Stimulated activated CD4-positive, alpha-beta T cell treated with anti-CD3 and anti-CD28 coated beads, TNF-alpha, amount 100 ng/mL, for 24 hours (primary cell): ENCODE measurements at regions not wholly inside any gene's neighbourhood (a gene's known extent, or its start where the extent isn't known, plus 50 kb on each side); places are given as distances from the start of the nearest gene placed in this dataset.
"Not testable (repeated sequence)": the region's sequence is repeated elsewhere in the genome, so short reads cannot be mapped to it uniquely, and the experiment has no call there.

Source experiments
- DNase-seq, 3 experiments: peaks; one replicate each; pipeline ENCODE4 v3.0.0-alpha.2; 2020; ENCODE audit warnings: low read depth in 3 of 3

GRCh38 chr9:103237571-103238109 is 242.5 kb downstream of the CYLC2 start:
- DNase-seq = not testable (repeated sequence)

DNA sequence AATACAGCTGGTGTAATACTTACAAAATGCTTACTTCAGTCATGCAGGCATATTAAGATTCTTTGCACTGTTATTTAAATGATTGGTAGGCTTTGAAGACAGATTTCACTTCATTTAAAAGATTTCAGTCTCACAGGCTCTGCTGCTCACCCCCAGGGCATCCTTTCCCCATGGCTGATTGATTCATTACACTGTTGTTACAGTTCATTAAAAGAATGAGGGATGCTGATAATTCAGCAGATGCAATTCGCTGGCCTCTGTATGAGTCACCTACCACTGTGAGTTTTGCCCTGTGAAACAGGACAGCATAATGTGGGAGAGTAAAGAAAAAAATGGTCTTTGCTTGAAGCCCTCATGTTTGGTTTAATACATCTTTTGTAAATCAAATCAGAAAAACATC is 246.9 kb downstream of the CYLC2 start:
- no peak for DNase-seq

DNA sequence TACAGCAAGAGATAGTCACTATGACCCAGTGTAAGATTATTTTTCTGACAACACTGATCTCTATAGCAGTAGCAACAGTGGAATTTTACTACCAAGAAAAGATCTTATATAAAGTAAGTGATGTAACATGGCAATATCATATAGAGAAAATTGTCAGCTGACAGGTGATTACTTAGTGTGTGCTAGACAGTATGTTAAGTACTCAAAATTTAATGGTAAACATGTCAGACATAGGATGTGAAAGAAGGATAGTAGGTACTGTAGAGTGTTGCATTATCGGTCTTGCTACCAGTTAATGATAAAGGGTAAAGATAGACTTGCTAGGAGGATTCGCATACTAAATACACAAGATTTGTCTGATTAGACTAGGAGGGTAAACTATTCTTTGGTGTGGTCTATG is 247.4 kb downstream of the CYLC2 start:
- no peak for DNase-seq

DNA sequence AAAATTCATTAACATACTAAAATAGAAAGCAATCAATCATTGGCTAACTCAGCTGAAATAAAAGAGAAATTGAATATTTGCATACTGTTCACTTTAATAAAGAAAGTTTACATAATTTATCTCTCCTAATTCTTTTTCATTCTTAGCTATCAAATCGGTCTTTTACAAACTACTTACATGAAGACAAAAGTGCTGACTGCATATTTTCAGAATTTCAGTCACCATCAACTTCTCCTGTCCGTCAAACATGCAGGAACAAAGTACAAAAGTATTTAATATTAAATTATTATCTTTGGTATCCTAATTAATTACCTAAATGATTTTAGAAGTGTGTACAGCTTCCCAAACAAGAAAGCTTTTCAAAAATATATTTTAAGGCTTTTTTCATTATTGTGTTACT is 248.4 kb downstream of the CYLC2 start:
- no peak for DNase-seq

GRCh38 chr9:103245369-103245768 is 250.2 kb downstream of the CYLC2 start:
- DNase-seq = no peak

GRCh38 chr9:103261951-103262350 is 266.8 kb downstream of the CYLC2 start:
- no peak for DNase-seq

- DNase-seq = no peak
These were observed 270.9 kb downstream of the CYLC2 start for GRCh38 chr9:103266064-103266463.

GRCh38 chr9:103277240-103277639 is 282.1 kb downstream of the CYLC2 start:
- DNase-seq = no peak

GRCh38 chr9:103281126-103281525 is 286.0 kb downstream of the CYLC2 start:
- no peak for DNase-seq

DNA sequence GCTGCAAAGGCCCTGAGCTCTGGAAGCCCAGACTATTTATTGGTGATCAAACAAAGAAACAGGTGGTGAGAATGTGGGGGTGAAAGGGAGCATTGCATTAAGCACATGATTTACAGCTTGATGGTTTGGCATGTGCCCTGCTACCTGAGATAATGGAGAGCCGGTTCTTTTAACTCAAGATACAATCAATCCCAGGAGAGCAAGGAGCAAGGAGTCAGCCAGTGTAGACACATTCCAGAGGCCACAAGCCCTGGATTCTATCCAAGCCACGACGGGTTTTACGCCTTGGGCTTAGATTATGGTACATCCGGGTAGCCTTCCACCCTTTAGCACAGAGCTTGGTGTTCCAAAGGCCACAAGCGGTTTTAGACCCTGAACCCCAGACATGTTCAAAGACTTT is 292.2 kb downstream of the CYLC2 start:
- no peak for DNase-seq

DNA sequence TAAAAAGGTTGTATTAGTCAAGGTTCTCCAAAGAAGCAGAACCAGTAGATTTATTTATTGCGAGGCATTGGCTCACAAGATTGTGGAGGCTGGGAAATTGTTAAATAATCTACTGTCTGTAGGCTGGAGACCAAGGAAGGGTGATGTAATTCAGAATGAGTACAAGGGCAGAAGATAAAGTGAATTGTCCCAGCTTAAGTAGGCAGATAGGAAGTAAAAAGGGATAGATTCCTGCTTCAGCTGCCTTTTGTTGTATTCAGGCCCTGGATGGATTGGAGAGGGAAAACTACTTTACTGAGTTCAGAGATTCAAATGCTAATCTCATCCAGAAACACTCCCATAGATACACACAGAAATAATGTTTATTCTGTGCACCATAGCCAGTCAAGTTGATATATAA is 301.1 kb downstream of the CYLC2 start:
- DNase-seq = no peak

DNA sequence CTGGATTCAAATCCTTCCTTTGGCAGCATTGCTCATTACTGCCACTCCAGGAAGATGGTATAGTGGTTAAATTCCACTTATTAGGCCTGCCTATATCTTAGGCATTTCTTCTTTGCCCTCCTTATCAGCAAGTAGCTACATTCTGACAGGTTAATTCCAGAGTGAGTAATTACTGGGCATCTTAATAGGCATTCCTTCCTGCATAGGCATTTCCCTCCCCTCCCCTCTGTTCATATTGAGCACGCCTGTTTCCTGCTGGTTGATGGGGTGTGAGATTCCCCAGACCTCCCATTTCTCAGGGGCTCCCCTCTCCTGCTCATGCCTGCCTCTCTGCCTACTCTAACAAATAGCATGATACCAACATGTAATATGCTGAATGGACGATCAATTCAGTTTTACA is 305.9 kb downstream of the CYLC2 start:
- no peak for DNase-seq

GRCh38 chr9:103304797-103305196 is 309.7 kb downstream of the CYLC2 start:
- DNase-seq = no peak

GRCh38 chr9:103319979-103320378 is 324.8 kb downstream of the CYLC2 start:
- no peak for DNase-seq

DNA sequence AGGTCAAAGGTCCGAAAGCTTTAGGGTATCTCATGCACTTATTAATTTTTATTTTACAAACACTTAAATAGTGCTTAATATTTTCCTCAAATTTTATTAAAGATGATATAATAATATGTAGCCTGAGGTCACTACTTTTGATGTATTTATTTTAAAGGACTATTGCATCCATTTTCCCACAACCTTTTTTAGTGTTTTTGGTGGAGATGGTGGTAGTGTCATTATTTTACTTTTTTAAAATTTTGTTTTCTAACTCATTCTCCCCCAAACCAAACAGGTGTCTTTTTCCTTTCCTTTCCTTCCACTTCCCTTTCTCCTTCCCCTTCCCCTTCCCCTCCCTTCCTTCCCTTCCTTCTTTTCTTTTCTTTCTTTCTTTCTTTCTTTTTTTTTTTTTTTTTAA is 328.6 kb downstream of the CYLC2 start:
- no peak for DNase-seq

DNA sequence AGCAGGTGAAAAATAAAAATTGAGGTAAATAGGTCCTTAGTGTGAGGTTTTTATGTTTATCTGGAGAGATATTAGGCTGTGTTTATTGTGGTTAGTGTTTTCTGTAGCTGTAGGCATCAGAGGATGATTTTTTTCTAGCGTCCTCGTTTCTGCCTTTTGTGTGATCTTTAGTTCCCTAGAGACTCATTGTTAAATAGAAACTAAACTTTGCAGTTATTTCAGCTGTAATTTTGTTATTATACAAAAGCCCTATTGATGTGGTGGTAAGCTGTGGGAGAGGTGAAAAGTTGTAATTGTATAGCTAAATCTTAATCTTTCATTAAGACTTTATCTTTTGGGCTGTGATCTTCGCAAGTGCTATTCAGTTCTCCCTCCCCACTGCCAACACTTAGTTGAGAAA is 340.3 kb downstream of the CYLC2 start:
- no peak for DNase-seq

GRCh38 chr9:103355000-103355399 is 359.9 kb downstream of the CYLC2 start:
- no peak for DNase-seq

DNA sequence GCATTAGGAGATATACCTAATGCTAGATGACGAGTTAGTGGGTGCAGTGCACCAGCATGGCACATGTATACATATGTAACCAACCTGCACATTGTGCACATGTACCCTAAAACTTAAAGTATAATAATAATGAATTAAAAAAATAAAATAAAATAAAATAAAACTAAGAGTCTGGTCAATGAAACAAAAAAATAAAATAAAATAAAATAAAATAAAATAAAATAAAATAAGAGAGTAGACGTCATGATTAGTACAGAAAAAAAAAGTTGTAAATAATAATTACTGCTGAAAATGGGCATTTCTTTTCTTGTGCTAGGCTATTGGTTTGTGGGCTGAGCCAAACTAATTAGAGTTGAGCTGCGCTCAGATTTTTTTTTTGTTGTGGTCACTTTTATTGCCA is 362.8 kb downstream of the CYLC2 start:
- DNase-seq = not testable (repeated sequence)

DNA sequence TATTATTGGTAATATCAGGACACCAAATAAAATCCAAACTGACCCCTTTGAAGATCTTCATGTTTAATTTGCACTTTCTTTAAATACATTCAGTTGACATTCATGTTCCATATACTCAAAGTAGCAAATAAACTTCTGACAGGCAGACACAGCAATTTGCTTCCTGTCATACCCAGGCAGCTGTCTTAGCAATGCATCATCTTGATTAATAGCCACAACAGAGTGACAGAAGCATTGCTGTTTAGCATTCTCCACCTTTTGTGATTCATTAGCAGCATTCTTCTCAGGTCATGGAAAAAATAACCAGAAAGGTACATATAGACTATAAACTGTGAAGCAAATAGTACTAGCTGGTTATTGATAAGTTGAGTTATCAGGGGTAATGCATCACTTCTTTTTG is 366.8 kb downstream of the CYLC2 start:
- no peak for DNase-seq

DNA sequence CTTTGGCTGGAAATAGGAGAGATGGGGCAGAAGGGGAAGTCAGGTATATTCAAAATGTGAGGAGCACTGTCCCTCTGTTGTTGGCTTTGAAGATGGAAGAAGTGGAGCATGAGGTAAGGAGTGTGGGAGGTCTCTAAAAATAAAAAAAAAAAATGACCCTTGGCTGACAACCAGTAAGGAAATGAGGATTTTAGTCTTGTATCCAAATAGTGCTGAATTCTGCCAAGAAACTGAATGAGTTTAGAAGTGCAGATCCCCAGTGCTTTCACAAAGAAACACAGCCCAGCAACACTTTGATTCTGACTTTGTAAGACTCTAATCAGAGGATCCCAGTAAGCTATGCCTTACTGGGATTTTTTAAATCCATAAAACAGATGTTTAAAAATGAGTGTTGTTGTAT is 367.9 kb downstream of the CYLC2 start:
- no peak for DNase-seq

DNA sequence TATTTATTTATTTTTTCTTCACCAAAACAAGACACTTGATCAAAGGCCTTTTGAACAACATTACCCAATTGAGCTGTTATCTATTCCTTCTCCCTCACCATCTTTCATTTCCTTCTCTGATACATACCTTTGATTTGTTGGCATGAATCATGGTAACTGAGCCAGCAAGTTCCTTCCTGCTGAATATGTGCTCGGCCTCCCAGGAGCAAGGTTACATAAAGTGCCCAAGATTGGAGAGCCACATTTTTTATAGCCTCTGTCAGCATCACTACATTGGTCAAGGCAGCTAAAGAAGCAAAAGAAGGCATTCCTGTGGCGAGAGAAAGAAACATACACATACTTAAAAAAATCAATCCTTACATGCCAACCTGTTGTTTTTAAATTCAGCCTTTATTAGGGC is 369.6 kb downstream of the CYLC2 start:
- no peak for DNase-seq

- DNase-seq = no peak
These were observed 376.0 kb downstream of the CYLC2 start for GRCh38 chr9:103371152-103371551.

DNA sequence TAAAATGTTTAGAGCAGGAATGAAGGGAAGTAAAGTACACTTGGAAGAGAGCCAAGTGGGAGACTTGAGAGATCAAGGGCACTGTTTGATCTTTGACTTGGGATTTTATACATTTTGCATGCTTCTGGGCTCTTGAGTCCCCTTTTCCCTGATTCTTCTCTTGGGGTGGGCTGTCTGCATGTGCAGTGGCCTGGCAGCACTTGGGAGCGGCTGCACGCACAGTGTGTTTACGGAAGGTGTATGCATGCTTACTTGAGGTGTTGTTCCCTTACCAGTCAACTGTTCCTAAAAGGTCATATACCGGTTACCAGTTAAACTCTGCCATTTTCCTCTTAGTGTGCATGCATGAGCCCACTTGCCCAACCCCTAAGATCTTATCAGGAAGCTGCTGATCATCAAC is 377.7 kb downstream of the CYLC2 start:
- DNase-seq = no peak

DNA sequence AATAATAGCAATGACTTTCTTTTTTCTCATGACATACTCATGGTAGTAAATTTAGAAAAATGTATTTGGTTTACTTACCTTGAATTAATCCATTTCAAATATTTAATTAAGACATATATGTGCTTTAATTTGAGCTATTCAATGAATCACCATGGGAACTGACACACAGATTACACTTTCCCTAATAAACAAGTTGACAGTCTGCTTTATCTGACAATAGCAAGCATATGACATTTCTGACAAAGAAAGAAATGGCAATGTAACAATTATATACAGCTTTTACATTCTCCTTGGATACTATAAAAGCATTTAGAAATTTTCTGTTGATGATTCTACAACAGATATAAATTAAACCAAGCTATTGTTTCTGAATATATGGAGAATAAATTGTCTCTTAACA is 382.5 kb downstream of the CYLC2 start:
- DNase-seq = no peak
